WTC11 (cell line): ENCODE measurements at regions not wholly inside any gene's neighbourhood (a gene's known extent, or its start where the extent isn't known, plus 50 kb on each side); places are given as distances from the start of the nearest gene placed in this dataset.

ENCODE experiments used
- ATF1 ChIP-seq: sonication (generic); formaldehyde crosslinking; IDR thresholded peaks from 2 replicates; pipeline ENCODE4 v1.8.1; 2023; ENCODE audit warnings: mild to moderate bottlenecking, moderate library complexity, missing genetic modification reagents
- CBFB ChIP-seq: sonication (generic); formaldehyde crosslinking; IDR thresholded peaks from 2 replicates; pipeline ENCODE4 v1.8.1; 2022; ENCODE audit warnings: mild to moderate bottlenecking, low read depth, missing genetic modification reagents
- CTCF ChIP-seq: fragments of 200-600 bp; IDR thresholded peaks from 2 replicates; pipeline ENCODE4 v1.8.0; 2022; ENCODE audit warnings: antibody characterized with exemption
- GABPB1 ChIP-seq: sonication (generic); formaldehyde crosslinking; IDR thresholded peaks from 2 replicates; pipeline ENCODE4 v1.8.1; 2023; ENCODE audit warnings: mild to moderate bottlenecking, missing genetic modification reagents
- GTF2I ChIP-seq: fragments of 250-450 bp; sonication (Bioruptor Pico); conservative IDR thresholded peaks from 2 replicates; pipeline ENCODE4 v1.4.0; 2021; ENCODE audit warnings: mild to moderate bottlenecking
- KAT7 ChIP-seq: sonication (generic); formaldehyde crosslinking; IDR thresholded peaks from 2 replicates; pipeline ENCODE4 v1.8.1; 2023; ENCODE audit warnings: missing genetic modification reagents, mild to moderate bottlenecking, borderline replicate concordance
- NR1H2 ChIP-seq: sonication (generic); formaldehyde crosslinking; IDR thresholded peaks from 2 replicates; pipeline ENCODE4 v1.9.0; 2021; ENCODE audit warnings: mild to moderate bottlenecking, moderate library complexity, missing genetic modification reagents
- NR3C1 ChIP-seq: sonication (generic); formaldehyde crosslinking; conservative IDR thresholded peaks from 2 replicates; pipeline ENCODE4 v1.8.1; 2023; ENCODE audit warnings: low read depth, mild to moderate bottlenecking, missing genetic modification reagents
- TP53 ChIP-seq: sonication (generic); formaldehyde crosslinking; IDR thresholded peaks from 2 replicates; pipeline ENCODE4 v1.8.1; 2023; ENCODE audit warnings: mild to moderate bottlenecking, missing genetic modification reagents
- USF1 ChIP-seq: sonication (generic); formaldehyde crosslinking; IDR thresholded peaks from 2 replicates; pipeline ENCODE4 v1.8.0; 2022; ENCODE audit warnings: mild to moderate bottlenecking, missing genetic modification reagents
- ZNF317 ChIP-seq: sonication (generic); formaldehyde crosslinking; IDR thresholded peaks from 2 replicates; pipeline ENCODE4 v1.8.1; 2023; ENCODE audit warnings: low read depth, mild to moderate bottlenecking, moderate library complexity, missing genetic modification reagents, borderline replicate concordance
- ZNF423 ChIP-seq: fragments of 250-450 bp; sonication (Bioruptor Pico); IDR thresholded peaks from 2 replicates; pipeline ENCODE4 v2.1.2; 2022; ENCODE audit warnings: mild to moderate bottlenecking, moderate library complexity
- TF ChIP-seq, protein P1 (sequence below): sonication (generic); formaldehyde crosslinking; IDR thresholded peaks from 2 replicates; pipeline ENCODE4 v1.8.1; 2023; ENCODE audit warnings: mild to moderate bottlenecking, moderate library complexity, missing genetic modification reagents

- TF ChIP-seq KAT7 (CRISPR knock-in tag) (no peak), NR3C1 (CRISPR knock-in tag) (no peak), CTCF (no peak), ATF1 (CRISPR knock-in tag) (no peak), USF1 (CRISPR knock-in tag) (no peak), ZNF423 (CRISPR knock-in tag) (no peak), NR1H2 (CRISPR knock-in tag) (no peak), CBFB (CRISPR knock-in tag) (no peak), TP53 (no peak), ZNF317 (CRISPR knock-in tag) (no peak), GABPB1 (CRISPR knock-in tag) (no peak), GTF2I (no peak)
- TF ChIP-seq, protein P1, sequence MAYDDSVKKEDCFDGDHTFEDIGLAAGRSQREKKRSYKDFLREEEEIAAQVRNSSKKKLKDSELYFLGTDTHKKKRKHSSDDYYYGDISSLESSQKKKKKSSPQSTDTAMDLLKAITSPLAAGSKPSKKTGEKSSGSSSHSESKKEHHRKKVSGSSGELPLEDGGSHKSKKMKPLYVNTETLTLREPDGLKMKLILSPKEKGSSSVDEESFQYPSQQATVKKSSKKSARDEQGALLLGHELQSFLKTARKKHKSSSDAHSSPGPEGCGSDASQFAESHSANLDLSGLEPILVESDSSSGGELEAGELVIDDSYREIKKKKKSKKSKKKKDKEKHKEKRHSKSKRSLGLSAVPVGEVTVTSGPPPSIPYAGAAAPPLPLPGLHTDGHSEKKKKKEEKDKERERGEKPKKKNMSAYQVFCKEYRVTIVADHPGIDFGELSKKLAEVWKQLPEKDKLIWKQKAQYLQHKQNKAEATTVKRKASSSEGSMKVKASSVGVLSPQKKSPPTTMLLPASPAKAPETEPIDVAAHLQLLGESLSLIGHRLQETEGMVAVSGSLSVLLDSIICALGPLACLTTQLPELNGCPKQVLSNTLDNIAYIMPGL (CRISPR knock-in tag) = no peak
Measured at GRCh38 chr4:158997660-158998349, 105.1 kb upstream of the RAPGEF2 start.
